IPS-NIHi7 (cell line): ENCODE measurements at regions not wholly inside any gene's neighbourhood (a gene's known extent, or its start where the extent isn't known, plus 50 kb on each side); places are given as distances from the start of the nearest gene placed in this dataset.
A peak's percentile ranks its signal among the peaks of the same experiment; 100 is the strongest.
"Not testable (repeated sequence)": the region's sequence is repeated elsewhere in the genome, so short reads cannot be mapped to it uniquely, and the experiment has no call there.

Experiments used
- DNase-seq: peaks from one replicate; pipeline ENCODE4 v3.0.0; 2012; ENCODE audit warnings: mixed read lengths; ENCODE audit errors: extremely low spot score

- DNase-seq, result no peak
These were observed 1321.5 kb downstream of the XPNPEP1 start for GRCh38 chr10:108601851-108602250.

GRCh38 chr10:108600511-108600910 is 1322.8 kb downstream of the XPNPEP1 start:
- DNase-seq, result not testable (repeated sequence)

GRCh38 chr10:108599317-108599716 is 1324.0 kb downstream of the XPNPEP1 start:
- not testable (repeated sequence) for DNase-seq

GRCh38 chr10:108598831-108599230 is 1324.5 kb downstream of the XPNPEP1 start:
- no peak for DNase-seq

- peak; percentile 40 for DNase-seq
These were observed 1325.0 kb downstream of the XPNPEP1 start for GRCh38 chr10:108598320-108598695.

- no peak for DNase-seq
These were observed 1325.5 kb downstream of the XPNPEP1 start for GRCh38 chr10:108597657-108598319.

GRCh38 chr10:108597031-108597430 is 1326.3 kb downstream of the XPNPEP1 start:
- no peak for DNase-seq

GRCh38 chr10:108592956-108593355 is 1330.4 kb downstream of the XPNPEP1 start:
- no peak for DNase-seq

- no peak for DNase-seq
These were observed 1331.9 kb downstream of the XPNPEP1 start for GRCh38 chr10:108591417-108591816.

GRCh38 chr10:108586424-108586823 is 1336.9 kb downstream of the XPNPEP1 start:
- DNase-seq, result peak; percentile 20

- DNase-seq, result no peak
These were observed 1339.4 kb downstream of the XPNPEP1 start for GRCh38 chr10:108583877-108584276.

- no peak for DNase-seq
These were observed 1340.4 kb downstream of the XPNPEP1 start for GRCh38 chr10:108582888-108583287.

- DNase-seq, result no peak
These were observed 1340.9 kb downstream of the XPNPEP1 start for GRCh38 chr10:108582387-108582786.

- no peak for DNase-seq
These were observed 1345.1 kb downstream of the XPNPEP1 start for GRCh38 chr10:108578258-108578657.

- DNase-seq, result no peak
These were observed 1349.1 kb downstream of the XPNPEP1 start for GRCh38 chr10:108574233-108574632.

- no peak for DNase-seq
These were observed 1354.5 kb downstream of the XPNPEP1 start for GRCh38 chr10:108568824-108569223.

GRCh38 chr10:108567899-108568752 is 1355.2 kb downstream of the XPNPEP1 start:
- no peak for DNase-seq

GRCh38 chr10:108566316-108567107 is 1356.8 kb downstream of the XPNPEP1 start:
- DNase-seq, result no peak

GRCh38 chr10:108562105-108562504 is 1361.2 kb downstream of the XPNPEP1 start:
- no peak for DNase-seq

- no peak for DNase-seq
These were observed 1361.7 kb downstream of the XPNPEP1 start for GRCh38 chr10:108561649-108562048.

GRCh38 chr10:108560488-108560887 is 1362.8 kb downstream of the XPNPEP1 start:
- DNase-seq, result no peak

GRCh38 chr10:108556186-108556585 is 1367.1 kb downstream of the XPNPEP1 start:
- DNase-seq, result no peak
